A204.1 (cell line): ENCODE measurements at regions not wholly inside any gene's neighbourhood (a gene's known extent, or its start where the extent isn't known, plus 50 kb on each side); places are given as distances from the start of the nearest gene placed in this dataset.

Experiments
- FAIRE-seq: peaks from 2 replicates; lab custom pipeline; 2012; peaks lifted over from hg19 to GRCh38; lab: Jason Lieb, UNC

- no peak for FAIRE-seq
These were observed 178.8 kb upstream of the C9orf72 start for GRCh38 chr9:27752069-27752468.

GRCh38 chr9:27755846-27756245 is 182.6 kb upstream of the C9orf72 start:
- FAIRE-seq = no peak

- no peak for FAIRE-seq
These were observed 183.1 kb upstream of the C9orf72 start for GRCh38 chr9:27756418-27756817.

GRCh38 chr9:27763831-27764230 is 190.6 kb upstream of the C9orf72 start:
- no peak for FAIRE-seq

- FAIRE-seq = no peak
These were observed 192.2 kb upstream of the C9orf72 start for GRCh38 chr9:27765266-27766072.

GRCh38 chr9:27766073-27766835 is 193.0 kb upstream of the C9orf72 start:
- no peak for FAIRE-seq

- no peak for FAIRE-seq
These were observed 195.5 kb upstream of the C9orf72 start for GRCh38 chr9:27768781-27769180.

GRCh38 chr9:27770541-27770940 is 197.3 kb upstream of the C9orf72 start:
- FAIRE-seq = no peak

GRCh38 chr9:27771803-27772545 is 198.7 kb upstream of the C9orf72 start:
- no peak for FAIRE-seq

GRCh38 chr9:27784847-27785713 is 211.8 kb upstream of the C9orf72 start:
- FAIRE-seq = no peak

- FAIRE-seq = no peak
These were observed 212.4 kb upstream of the C9orf72 start for GRCh38 chr9:27785714-27786100.

- FAIRE-seq = no peak
These were observed 214.6 kb upstream of the C9orf72 start for GRCh38 chr9:27787891-27788290.

GRCh38 chr9:27791311-27791710 is 218.0 kb upstream of the C9orf72 start:
- FAIRE-seq = no peak

- no peak for FAIRE-seq
These were observed 219.8 kb upstream of the C9orf72 start for GRCh38 chr9:27792971-27793689.

- FAIRE-seq = no peak
These were observed 226.0 kb upstream of the C9orf72 start for GRCh38 chr9:27799326-27799725.

- no peak for FAIRE-seq
These were observed 226.9 kb upstream of the C9orf72 start for GRCh38 chr9:27800159-27800558.

GRCh38 chr9:27800692-27801370 is 227.6 kb upstream of the C9orf72 start:
- no peak for FAIRE-seq

- FAIRE-seq = no peak
These were observed 228.3 kb upstream of the C9orf72 start for GRCh38 chr9:27801545-27801944.

- no peak for FAIRE-seq
These were observed 229.1 kb upstream of the C9orf72 start for GRCh38 chr9:27802418-27802817.

- no peak for FAIRE-seq
These were observed 235.6 kb upstream of the C9orf72 start for GRCh38 chr9:27808864-27809263.

GRCh38 chr9:27817747-27818146 is 244.5 kb upstream of the C9orf72 start:
- FAIRE-seq = no peak
